Thyroid gland (tissue), 4 donors: ENCODE measurements at regions not wholly inside any gene's neighbourhood (a gene's known extent, or its start where the extent isn't known, plus 50 kb on each side); places are given as distances from the start of the nearest gene placed in this dataset.

Experiments used
- POLR2A ChIP-seq, 2 donors: fragments of 450-650 bp; IDR thresholded peaks; one replicate each; pipeline ENCODE4 v1.6.1; 2017; ENCODE audit warnings: antibody characterized with exemption in 2 of 2, mild to moderate bottlenecking in 2 of 2, moderate library complexity in 1 of 2
- TF ChIP-seq, protein P1 (sequence below), 6 experiments: fragments of 200-600 bp in 3 of 6; fragments of 450-650 bp in 3 of 6; sonication (generic) in 3 of 6; IDR thresholded peaks; one replicate each; pipeline ENCODE4 v1.5.1; 2016 to 2019; ENCODE audit warnings: antibody characterized with exemption in 6 of 6, mild to moderate bottlenecking in 2 of 6, inconsistent platforms in 1 of 6, moderate library complexity in 1 of 6

DNA sequence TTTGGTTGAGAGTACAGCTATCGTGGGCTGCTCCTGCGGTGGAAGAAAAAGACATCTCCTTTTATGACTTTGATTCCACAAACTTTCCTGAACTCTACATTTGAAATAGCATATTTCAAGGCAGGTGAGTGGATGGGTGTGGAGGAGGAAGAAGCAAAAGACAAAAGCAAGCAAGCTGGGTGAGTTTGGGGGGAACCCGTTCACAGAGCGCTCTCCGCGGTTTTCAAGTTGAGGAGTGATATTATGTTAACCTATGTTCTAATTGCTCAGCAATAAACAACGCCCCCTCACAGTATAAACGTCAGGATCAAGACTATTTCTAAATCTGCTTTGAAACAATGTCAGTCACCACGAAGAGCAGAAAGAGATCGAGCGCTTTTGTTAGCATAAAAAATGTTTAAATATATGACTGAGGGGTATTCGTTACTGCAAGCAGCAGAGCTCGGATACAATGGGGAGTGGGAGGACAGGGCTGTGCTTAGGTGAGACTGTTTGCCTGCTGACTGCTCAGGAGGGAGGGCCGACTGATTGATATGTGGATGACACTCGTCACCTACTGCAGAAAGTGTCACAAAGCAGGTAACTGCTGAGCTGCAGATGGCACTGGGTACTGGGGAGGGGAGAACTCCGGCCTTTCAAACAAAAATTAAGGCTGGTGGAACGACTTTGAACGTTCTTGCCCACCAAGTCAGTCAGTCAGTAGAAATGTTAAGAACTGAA lies 236.5 kb downstream of the DRD1 start:
- TF ChIP-seq, protein P1, sequence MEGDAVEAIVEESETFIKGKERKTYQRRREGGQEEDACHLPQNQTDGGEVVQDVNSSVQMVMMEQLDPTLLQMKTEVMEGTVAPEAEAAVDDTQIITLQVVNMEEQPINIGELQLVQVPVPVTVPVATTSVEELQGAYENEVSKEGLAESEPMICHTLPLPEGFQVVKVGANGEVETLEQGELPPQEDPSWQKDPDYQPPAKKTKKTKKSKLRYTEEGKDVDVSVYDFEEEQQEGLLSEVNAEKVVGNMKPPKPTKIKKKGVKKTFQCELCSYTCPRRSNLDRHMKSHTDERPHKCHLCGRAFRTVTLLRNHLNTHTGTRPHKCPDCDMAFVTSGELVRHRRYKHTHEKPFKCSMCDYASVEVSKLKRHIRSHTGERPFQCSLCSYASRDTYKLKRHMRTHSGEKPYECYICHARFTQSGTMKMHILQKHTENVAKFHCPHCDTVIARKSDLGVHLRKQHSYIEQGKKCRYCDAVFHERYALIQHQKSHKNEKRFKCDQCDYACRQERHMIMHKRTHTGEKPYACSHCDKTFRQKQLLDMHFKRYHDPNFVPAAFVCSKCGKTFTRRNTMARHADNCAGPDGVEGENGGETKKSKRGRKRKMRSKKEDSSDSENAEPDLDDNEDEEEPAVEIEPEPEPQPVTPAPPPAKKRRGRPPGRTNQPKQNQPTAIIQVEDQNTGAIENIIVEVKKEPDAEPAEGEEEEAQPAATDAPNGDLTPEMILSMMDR (IDR thresholded peaks at IDR 0.05) = no peak
- no peak for TF ChIP-seq POLR2A (IDR thresholded peaks at IDR 0.05)
